ENCODE measurements at regions not wholly inside any gene's neighbourhood (a gene's known extent, or its start where the extent isn't known, plus 50 kb on each side); places are given as distances from the start of the nearest gene placed in this dataset.

- H3K4me2 ChIP-seq (ENCODE audit: low read depth, low read length), result no peak overlapping the region
- intact Hi-C loops (cut with micrococcal nuclease), result loop anchor here (5.0 kb wide), 1 partner anchor 120 kb away; no protein-coding TSS in a partner anchor
- H2BK5ac ChIP-seq (ENCODE audit: low read depth, low read length, poor library complexity, severe bottlenecking), result no peak overlapping the region
- no peak overlapping the region for H3K23ac ChIP-seq (ENCODE audit: low read depth, low read length)
- WGBS, 2 experiments (ENCODE audit: extremely low coverage in 2 of 2, insufficient read length in 1 of 2), result 86% methylated on average over 1 of the region's 3 CpGs; no CpG with 5 or more reads in 1 of the 2 experiments
- no peaks in the 10 kb centered on the region for H3K9me3 ChIP-seq (ENCODE audit: control insufficient read depth, insufficient read depth, low read length)
- ChIA-PET POLR2A (ENCODE audit: unreplicated experiment) (no interaction called here), CTCF (no interaction called here)
- no peak overlapping the region for H3K4ac ChIP-seq (ENCODE audit: low read depth, low read length)
- H2BK20ac ChIP-seq (ENCODE audit: low read depth, low read length), result no peak overlapping the region
- H4K8ac ChIP-seq (ENCODE audit: low read depth in 2 of 2, low read length in 2 of 2), result no peak overlapping the region
- no peak overlapping the region for H3K14ac ChIP-seq (replicated peaks; ENCODE audit: low read depth, low read length)
- H3K79me1 ChIP-seq (ENCODE audit: low read depth in 1 of 2, low read length in 2 of 2), result no peaks in the 10 kb centered on the region
- H2BK15ac ChIP-seq (ENCODE audit: low read depth, low read length), result no peak overlapping the region
- H3K4me1 ChIP-seq (ENCODE audit: control insufficient read depth, insufficient read depth, low read length), result peaks cover 4% of the 10 kb centered on the region; the same call in 1 of the 2 replicates
- H3K56ac ChIP-seq (ENCODE audit: extremely low read depth, insufficient read depth, low read length), result no peak overlapping the region
- H2BK120ac ChIP-seq (ENCODE audit: low read depth, low read length), result no peak overlapping the region
- no peak overlapping the region for H2AK5ac ChIP-seq (ENCODE audit: low read depth, low read length)
- H3K18ac ChIP-seq (ENCODE audit: low read depth, low read length), result no peak overlapping the region
- no TSS peak for BruUV-seq (replicated peaks)
- in situ Hi-C loops (cut with MboI; ENCODE audit: low sequenced_read_pairs), result no loop called here
- no peak for TF ChIP-seq POLR2A (IDR thresholded peaks at IDR 0.05; ENCODE audit: low read depth, low read length)
- TF ChIP-seq CHD1 (IDR thresholded peaks at IDR 0.05; ENCODE audit: low read depth, low read length), result no peak
- no peak for TF ChIP-seq RAD21 (IDR thresholded peaks at IDR 0.05; ENCODE audit: low read length)
- TF ChIP-seq RFX5 (IDR thresholded peaks at IDR 0.05; ENCODE audit: low read depth, low read length), result no peak
- no peak for TF ChIP-seq CEBPB (IDR thresholded peaks at IDR 0.05; ENCODE audit: low read depth, low read length)
- no peak overlapping the region for H2AFZ ChIP-seq (replicated peaks; ENCODE audit: low read length, poor library complexity)
- ATAC-seq (ENCODE audit: low read depth) (no peak), DNase-seq (no peak)
- H2AK9ac ChIP-seq (replicated peaks; ENCODE audit: low read depth, low read length, poor library complexity), result no peak overlapping the region
- H4K20me1 ChIP-seq (ENCODE audit: insufficient read depth, low read length), result no peaks in the 10 kb centered on the region
- H3K4me3 ChIP-seq (ENCODE audit: insufficient read depth, low read depth, low read length), result no peak overlapping the region
- H3K9ac ChIP-seq (ENCODE audit: low read depth, low read length), result no peak overlapping the region
- H3K27ac ChIP-seq (ENCODE audit: insufficient read depth, low read length), result no peak overlapping the region
- H3K27me3 ChIP-seq (ENCODE audit: control insufficient read depth, insufficient read depth, low read length), result peaks cover 3% of the 10 kb centered on the region; the same call in 1 of the 2 replicates
- H3K36me3 ChIP-seq (ENCODE audit: control insufficient read depth, insufficient read depth, low read length), result no peaks in the 10 kb centered on the region
- no peak overlapping the region for H4K5ac ChIP-seq (ENCODE audit: low read depth, low read length)
- no peak overlapping the region for H4K91ac ChIP-seq (ENCODE audit: insufficient read depth, low read depth, low read length)
- dilution Hi-C loops (cut with HindIII; ENCODE audit: low sequenced_read_pairs, unreplicated experiment), result no loop called here
- H3K9me1 ChIP-seq (ENCODE audit: insufficient read depth, low read length), result no peaks in the 10 kb centered on the region
These were observed 167.9 kb upstream of the UBASH3B start for GRCh38 chr11:122487669-122488068.
